Stimulated activated CD4-positive, alpha-beta T cell treated with anti-CD3 and anti-CD28 coated beads, Interleukin-1b, Interleukin-23, amount 100 ng/mL, for 48 hours (primary cell): ENCODE measurements at regions not wholly inside any gene's neighbourhood (a gene's known extent, or its start where the extent isn't known, plus 50 kb on each side); places are given as distances from the start of the nearest gene placed in this dataset.
"Not testable (repeated sequence)": the region's sequence is repeated elsewhere in the genome, so short reads cannot be mapped to it uniquely, and the experiment has no call there.

Source experiments
- DNase-seq: peaks from one replicate; pipeline ENCODE4 v3.0.0-alpha.2; 2020

GRCh38 chr14:83023369-83023768, 1489.7 kb upstream of the SEL1L start:
- DNase-seq: no peak

- no peak for DNase-seq
Observed at GRCh38 chr14:83041224-83041623, 1507.6 kb upstream of the SEL1L start.

GRCh38 chr14:83042858-83043257, 1509.2 kb upstream of the SEL1L start:
- no peak for DNase-seq

GRCh38 chr14:83044001-83044400, 1510.3 kb upstream of the SEL1L start:
- no peak for DNase-seq

- DNase-seq: no peak
Observed at GRCh38 chr14:83047059-83047830, 1513.6 kb upstream of the SEL1L start.

GRCh38 chr14:83053022-83053710, 1519.5 kb upstream of the SEL1L start:
- DNase-seq: no peak

GRCh38 chr14:83058068-83058467, 1524.4 kb upstream of the SEL1L start:
- no peak for DNase-seq

- DNase-seq: no peak
Observed at GRCh38 chr14:83071888-83072501, 1538.3 kb upstream of the SEL1L start.

- no peak for DNase-seq
Observed at GRCh38 chr14:83085136-83085535, 1551.5 kb upstream of the SEL1L start.

GRCh38 chr14:83085725-83086124, 1552.1 kb upstream of the SEL1L start:
- no peak for DNase-seq

- DNase-seq: not testable (repeated sequence)
Observed at GRCh38 chr14:83091991-83092956, 1558.6 kb upstream of the SEL1L start.

- DNase-seq: no peak
Observed at GRCh38 chr14:83096092-83096491, 1562.4 kb upstream of the SEL1L start.

GRCh38 chr14:83101846-83102245, 1568.2 kb upstream of the SEL1L start:
- DNase-seq: no peak

- DNase-seq: no peak
Observed at GRCh38 chr14:83118029-83118428, 1584.4 kb upstream of the SEL1L start.

GRCh38 chr14:83120187-83120586, 1586.5 kb upstream of the SEL1L start:
- DNase-seq: no peak

GRCh38 chr14:83126076-83126475, 1592.4 kb upstream of the SEL1L start:
- DNase-seq: no peak

- no peak for DNase-seq
Observed at GRCh38 chr14:83128783-83129182, 1595.1 kb upstream of the SEL1L start.

GRCh38 chr14:83129496-83129895, 1595.8 kb upstream of the SEL1L start:
- DNase-seq: no peak

- no peak for DNase-seq
Observed at GRCh38 chr14:83133981-83134645, 1600.5 kb upstream of the SEL1L start.

- no peak for DNase-seq
Observed at GRCh38 chr14:83140756-83141155, 1607.1 kb upstream of the SEL1L start.

- DNase-seq: no peak
Observed at GRCh38 chr14:83147006-83147405, 1613.4 kb upstream of the SEL1L start.

- no peak for DNase-seq
Observed at GRCh38 chr14:83151571-83151970, 1617.9 kb upstream of the SEL1L start.
